Activated gamma-delta T cell treated with Interleukin-2 at 50 U/mL for 16 hours (primary cell): ENCODE measurements at regions not wholly inside any gene's neighbourhood (a gene's known extent, or its start where the extent isn't known, plus 50 kb on each side); places are given as distances from the start of the nearest gene placed in this dataset.

Experiments used
- DNase-seq: peaks from one replicate; pipeline ENCODE4 v3.0.0-alpha.2; 2020

DNA sequence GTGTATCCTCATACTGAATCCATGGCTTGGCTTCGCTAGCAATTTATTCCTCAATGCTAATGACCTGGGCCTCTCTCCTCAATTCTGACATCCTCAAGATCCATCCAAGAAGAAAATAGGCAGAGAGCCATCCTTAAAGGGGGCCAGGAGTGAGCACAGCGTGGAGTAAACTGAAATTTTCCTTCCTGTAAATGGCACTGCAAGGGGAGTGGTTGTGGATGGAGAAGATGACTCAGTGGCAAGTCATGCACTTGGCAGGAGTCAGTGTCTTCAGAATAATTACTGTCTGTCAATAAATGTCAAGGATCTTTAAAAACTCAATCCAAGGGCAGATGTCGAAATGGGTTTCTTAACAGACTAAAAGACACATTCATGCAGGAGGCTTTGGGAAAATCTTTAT, 88.0 kb upstream of the TMEM132C start:
- no peak for DNase-seq

- DNase-seq, result no peak
These were observed 86.8 kb upstream of the TMEM132C start for GRCh38 chr12:128180166-128180565.

- no peak for DNase-seq
These were observed 76.9 kb upstream of the TMEM132C start for GRCh38 chr12:128190052-128190451.

DNA sequence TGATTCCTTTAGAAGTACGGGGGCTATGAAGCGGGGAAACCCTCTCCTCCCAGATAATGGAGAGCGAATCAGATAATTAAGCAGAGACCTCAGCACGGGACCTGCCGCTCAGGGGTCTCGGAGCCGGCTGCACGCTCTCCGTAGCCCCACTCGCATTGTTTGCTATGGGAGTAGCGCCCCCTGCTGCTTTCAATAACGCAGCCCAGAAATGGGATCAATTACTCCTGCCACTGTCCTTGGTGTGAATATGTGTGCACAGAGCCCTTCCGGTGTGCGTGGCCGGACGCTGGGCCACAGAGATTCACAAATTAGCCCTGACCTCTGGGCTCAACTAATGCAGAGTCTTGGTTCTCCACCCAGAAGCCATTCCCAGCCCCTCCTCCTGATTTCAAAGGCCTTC, 76.4 kb upstream of the TMEM132C start:
- no peak for DNase-seq

DNA sequence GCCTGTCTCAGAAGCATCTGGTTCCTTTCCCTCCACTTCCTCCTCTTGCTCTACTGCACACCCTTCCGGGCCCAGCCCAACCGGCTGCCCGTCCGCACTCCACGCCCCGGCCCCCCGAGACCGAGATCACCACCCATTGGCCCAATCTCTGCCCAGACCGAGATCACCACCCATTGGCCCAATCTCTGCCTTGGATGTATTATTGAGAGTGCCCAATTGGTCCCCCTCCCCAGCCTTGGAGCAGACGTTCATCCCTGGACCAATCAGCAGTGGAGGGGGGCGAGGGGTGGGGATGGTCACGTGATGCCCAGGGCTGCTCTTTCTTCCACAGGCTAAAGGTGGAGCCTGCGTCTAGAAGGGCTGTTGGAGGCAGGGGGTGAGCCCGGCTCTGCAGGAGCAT, 75.6 kb upstream of the TMEM132C start:
- DNase-seq, result no peak

DNA sequence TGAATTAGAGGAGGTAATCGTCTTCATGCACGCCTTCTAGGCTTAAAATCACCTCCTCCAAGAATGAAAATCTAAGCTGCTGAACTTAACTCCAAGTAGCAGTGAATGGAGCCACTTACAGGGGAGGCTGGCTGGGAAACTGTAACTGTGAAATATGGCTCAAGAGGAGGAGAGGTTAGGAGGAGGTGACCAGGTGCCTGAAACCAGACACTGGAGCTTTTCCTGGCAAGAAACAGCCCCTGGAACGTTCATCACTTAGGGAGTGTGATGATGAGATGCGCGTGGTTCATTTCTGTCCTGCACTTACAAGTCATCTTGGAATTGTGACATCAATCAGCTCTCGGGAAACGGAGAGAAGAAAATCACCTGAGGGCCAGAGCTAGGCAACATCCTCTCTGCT, 62.3 kb upstream of the TMEM132C start:
- DNase-seq, result no peak

- DNase-seq, result no peak
These were observed 61.8 kb upstream of the TMEM132C start for GRCh38 chr12:128205145-128205544.

GRCh38 chr12:128205758-128206157, 61.2 kb upstream of the TMEM132C start:
- no peak for DNase-seq
